ENCODE measurements at regions not wholly inside any gene's neighbourhood (a gene's known extent, or its start where the extent isn't known, plus 50 kb on each side); places are given as distances from the start of the nearest gene placed in this dataset.

DNA sequence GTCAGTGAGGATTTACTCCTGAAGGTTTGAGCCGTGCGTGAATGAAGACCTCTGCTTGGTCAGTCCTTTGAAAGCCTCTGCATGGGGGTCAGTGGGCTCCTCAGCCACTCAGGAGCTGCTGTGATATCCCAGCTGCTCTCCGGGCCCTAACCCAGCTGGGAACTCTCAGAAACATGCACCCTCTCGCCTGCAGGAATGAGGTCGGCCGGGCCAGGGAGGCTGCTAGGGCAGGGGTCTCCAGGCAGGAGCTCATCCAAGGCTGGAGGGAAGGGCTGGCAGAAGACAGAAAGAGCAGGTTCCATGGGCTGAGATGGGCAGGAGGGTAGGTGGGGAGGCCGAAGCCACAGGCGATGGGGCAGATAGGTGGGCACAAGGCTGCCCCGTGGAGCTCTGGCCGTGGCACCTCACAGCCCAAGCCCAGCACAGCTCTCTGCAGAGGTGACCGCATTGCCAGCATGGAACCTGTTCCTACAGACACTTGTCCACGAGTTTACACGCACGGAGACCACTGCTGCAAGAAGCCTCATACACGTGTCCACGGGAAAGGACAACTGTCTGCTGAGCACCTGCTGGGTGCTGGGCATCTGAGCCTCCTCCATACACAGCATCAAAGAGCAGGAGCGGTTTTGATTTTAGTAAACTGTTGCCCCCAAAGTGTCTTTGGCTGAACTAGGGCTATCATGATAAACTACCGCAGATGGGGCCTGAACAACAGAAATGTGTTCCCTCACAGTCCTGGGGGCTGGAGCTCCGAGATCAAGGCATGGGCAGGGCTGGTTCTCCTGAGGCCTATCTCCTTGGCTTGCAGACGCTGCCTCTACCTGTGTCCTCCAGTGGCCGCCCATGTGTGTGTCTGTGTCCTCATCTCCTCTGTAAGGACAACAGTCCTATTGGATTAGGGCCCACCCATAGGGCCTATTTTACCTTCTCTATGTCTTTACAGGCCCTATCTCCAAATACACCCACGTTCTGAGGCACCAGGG, 85.2 kb upstream of the ADAMTS2 start:
- no peak for DNase-seq

DNA sequence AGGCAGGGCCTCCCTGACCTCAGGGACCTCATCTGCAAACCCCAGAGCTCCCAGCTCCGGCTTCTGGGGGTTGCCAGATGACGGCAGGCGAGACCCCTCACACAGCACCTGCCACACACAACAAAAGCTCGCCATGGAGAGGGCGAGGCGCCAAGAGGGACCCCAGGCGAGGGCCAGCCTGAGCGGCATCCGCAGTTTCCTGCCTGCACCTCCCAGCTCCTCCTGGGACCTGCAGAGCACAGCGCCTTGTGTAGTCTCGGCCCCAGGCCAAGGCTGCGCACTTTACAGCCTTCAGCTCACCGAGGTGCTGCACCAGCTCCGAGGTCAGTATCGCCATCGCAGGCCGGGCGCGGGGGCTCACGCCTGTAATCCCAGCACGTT, 82.4 kb upstream of the ADAMTS2 start:
- no peak for DNase-seq

- DNase-seq: no peak
These were observed 81.9 kb upstream of the ADAMTS2 start for GRCh38 chr5:179427032-179427675.

- DNase-seq: no peak
These were observed 77.7 kb upstream of the ADAMTS2 start for GRCh38 chr5:179422908-179423481.

- DNase-seq: no peak
These were observed 77.1 kb upstream of the ADAMTS2 start for GRCh38 chr5:179422213-179422855.

- no peak for DNase-seq
These were observed 76.1 kb upstream of the ADAMTS2 start for GRCh38 chr5:179421144-179421901.

DNA sequence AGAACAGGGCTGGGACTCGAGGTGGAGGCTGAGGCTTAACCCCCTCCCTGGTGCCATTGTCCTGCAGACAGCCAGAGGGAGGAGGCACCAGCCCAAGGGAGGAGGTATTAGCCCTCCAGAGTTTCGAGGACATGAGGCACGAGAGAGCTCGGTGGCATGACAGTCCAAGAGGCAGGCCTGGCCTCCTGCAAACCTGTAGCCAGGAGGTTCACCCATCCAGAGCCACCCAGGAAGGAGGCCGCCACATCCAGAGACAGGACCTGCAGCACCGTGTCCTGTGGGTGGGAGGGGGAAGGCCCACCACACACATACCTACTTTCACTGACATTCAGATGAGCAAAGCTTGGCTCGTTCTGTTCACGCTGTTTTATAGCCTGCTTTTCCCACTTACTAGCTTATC, 75.2 kb upstream of the ADAMTS2 start:
- DNase-seq: no peak

DNA sequence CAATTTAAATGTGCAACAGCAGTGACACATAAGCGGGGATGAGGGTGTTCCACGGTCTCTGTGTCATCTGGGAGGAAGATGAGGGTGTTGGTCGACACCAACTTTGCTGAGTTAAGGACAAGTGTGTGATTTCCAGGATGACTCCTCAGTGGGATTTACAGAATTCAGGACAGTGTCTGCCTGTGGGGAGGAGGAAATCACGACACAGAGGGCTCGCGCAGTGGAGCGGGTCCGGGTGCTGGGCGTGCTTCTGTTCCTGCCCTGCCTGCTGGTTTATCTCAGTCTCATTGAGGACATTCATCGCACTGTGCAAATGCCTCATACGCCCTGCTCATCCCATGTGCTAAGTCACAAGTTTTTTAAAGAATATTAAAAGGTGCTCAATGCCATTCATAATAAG, 73.7 kb upstream of the ADAMTS2 start:
- no peak for DNase-seq

GRCh38 chr5:179417696-179418095, 72.4 kb upstream of the ADAMTS2 start:
- no peak for DNase-seq

DNA sequence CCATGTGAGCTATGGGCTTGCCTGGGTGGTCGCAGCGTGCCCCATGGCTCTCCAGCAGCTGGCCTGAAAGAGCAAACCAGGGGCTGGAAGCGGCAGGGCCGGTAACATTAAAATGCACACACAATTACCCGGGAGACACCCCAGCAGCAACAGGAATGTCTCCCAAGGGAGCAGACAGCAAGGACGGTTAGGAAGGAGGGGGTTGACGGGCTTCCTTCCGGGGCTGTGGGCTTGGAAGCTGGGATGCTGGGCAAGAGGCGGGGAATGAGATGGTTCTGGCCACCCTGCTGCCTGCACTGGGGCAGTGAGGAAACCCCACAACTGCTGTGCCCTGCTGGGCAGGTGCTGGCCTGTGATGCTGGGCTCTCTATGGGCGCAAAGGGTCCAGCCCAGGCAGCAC, 71.8 kb upstream of the ADAMTS2 start:
- no peak for DNase-seq

DNA sequence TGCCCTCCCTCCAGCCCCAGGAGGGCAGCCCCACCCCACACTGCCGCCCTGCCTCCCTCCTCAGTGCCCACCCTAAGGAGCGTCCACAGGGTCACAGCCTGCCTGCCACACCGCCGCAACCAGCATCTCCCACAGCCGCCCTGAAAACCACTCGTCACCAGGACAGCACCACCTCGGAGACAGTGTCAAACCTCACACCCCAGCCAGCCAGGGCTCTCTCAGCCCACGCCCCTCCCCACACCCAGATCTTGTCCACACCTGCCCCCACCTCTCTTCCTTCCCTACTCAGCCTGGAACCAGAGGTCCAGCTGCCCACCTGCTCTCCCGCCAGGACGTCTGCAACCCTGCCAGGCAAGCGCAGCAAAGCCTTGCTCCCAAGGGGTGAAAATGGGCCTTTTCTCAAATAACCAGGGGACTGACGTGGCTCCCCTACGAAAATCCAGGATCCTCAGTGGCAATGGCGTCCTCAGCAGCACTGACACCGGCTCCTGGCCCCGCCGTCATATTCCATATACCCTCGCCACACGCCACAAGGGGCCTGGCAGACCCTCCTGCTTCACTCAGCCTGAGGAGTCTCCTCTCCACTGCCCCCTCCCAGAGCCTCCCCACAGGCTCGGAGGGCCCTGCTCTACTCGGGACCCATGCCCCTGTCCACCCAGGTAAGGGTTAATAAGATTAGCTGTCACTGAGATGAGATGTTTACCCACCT, 71.0 kb upstream of the ADAMTS2 start:
- DNase-seq: no peak

GRCh38 chr5:179415291-179416060, 70.2 kb upstream of the ADAMTS2 start:
- no peak for DNase-seq

- no peak for DNase-seq
These were observed 69.4 kb upstream of the ADAMTS2 start for GRCh38 chr5:179414459-179415261.

GRCh38 chr5:179413711-179414458, 68.6 kb upstream of the ADAMTS2 start:
- DNase-seq: no peak

DNA sequence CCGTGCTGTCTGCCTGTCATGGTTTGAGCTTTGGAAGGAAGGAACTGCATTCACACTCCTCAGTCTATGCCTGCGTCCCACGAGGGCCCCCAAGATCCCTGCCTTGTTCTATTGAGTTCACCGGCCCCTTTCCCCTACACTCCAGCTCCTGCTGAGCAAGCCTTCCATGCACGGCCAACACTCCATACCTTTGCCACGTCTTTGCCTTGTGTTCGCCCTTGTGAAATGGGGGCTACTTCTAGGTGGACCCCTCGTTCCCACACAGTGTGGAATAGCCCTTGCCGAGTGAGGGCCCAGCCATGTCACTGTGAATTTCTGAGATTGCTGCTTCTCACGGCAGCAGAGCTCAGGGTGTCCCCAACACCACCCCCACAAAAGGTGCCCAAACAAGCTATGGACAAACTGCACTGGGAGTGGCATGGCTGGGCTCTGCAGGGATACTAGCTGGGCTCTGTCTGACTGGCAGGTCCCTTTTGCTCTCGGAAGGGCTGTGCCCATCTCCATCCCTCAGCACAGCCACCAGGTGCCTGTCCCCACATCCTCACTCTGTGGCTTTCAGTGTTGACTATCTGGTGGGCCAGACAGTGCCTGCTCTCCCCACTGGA, 67.9 kb upstream of the ADAMTS2 start:
- DNase-seq: no peak

GRCh38 chr5:179411161-179411841, 66.0 kb upstream of the ADAMTS2 start:
- no peak for DNase-seq
